ENCODE measurements at regions not wholly inside any gene's neighbourhood (a gene's known extent, or its start where the extent isn't known, plus 50 kb on each side); places are given as distances from the start of the nearest gene placed in this dataset.

- no peak overlapping the region for H2AFZ ChIP-seq (ENCODE audit: low read depth, low read length)
- H3K27me3 ChIP-seq (ENCODE audit: control insufficient read depth in 2 of 2, insufficient read depth in 2 of 2, low read length in 2 of 2) = no peaks in the 10 kb centered on the region
- ChIA-PET CTCF (ENCODE audit: low intra/inter-chr PET ratio) (no interaction called here), POLR2A (no interaction called here)
- no peak overlapping the region for H3K4me2 ChIP-seq (ENCODE audit: insufficient read depth, low read length)
- WGBS (ENCODE audit: insufficient coverage, low coverage, missing lambda C conversion rate) = under 1% methylated on average over 9 of the region's 9 CpGs
- FAIRE-seq (no peak), ATAC-seq (no peak), DNase-seq (ENCODE audit: extremely low read depth in 1 of 4, low spot score in 3 of 4) (no peak)
- no peaks in the 10 kb centered on the region for H3K9me1 ChIP-seq (ENCODE audit: control insufficient read depth, insufficient read depth, low read length)
- intact Hi-C loops (cut with micrococcal nuclease) = no loop called here
- in situ Hi-C loops (cut with MboI) = no loop called here
- H3K79me2 ChIP-seq (ENCODE audit: control insufficient read depth, insufficient read depth, low read length) = no peaks in the 10 kb centered on the region
- no peak overlapping the region for H3K4me3 ChIP-seq
- no peaks in the 10 kb centered on the region for H3K4me1 ChIP-seq (replicated peaks in 1 of 2; ENCODE audit: control insufficient read depth in 2 of 2, insufficient read depth in 2 of 2, low read length in 2 of 2)
- H3K9ac ChIP-seq (ENCODE audit: insufficient read depth in 1 of 2, low read depth in 2 of 2, low read length in 2 of 2) = no peak overlapping the region
- H3K27ac ChIP-seq (ENCODE audit: extremely low read depth, low read depth, low read length) = no peak overlapping the region
- H3K9me3 ChIP-seq (replicated peaks; ENCODE audit: control insufficient read depth, insufficient read depth, low read depth, low read length) = no peaks in the 10 kb centered on the region
- H4K20me1 ChIP-seq (replicated peaks; ENCODE audit: control insufficient read depth, insufficient read depth, low read length) = no peaks in the 10 kb centered on the region
- H3K36me3 ChIP-seq (ENCODE audit: control insufficient read depth, insufficient read depth, low read length) = no peaks in the 10 kb centered on the region
- BruUV-seq (replicated peaks) = no TSS peak
- TF ChIP-seq ZNF518B (CRISPR knock-in tag; IDR thresholded peaks at IDR 0.05) (no peak), PBX2 (CRISPR knock-in tag; IDR thresholded peaks at IDR 0.05; ENCODE audit: low read depth) (no peak), PBX2 (tag; conservative IDR thresholded peaks at IDR 0.05; ENCODE audit: low read depth) (no peak), RFX1 (IDR thresholded peaks at IDR 0.05) (no peak), ZNF24 (IDR thresholded peaks at IDR 0.05) (no peak), ZNF609 (CRISPR knock-in tag; IDR thresholded peaks at IDR 0.05; ENCODE audit: borderline replicate concordance) (no peak), DDX20 (tag; IDR thresholded peaks at IDR 0.05; ENCODE audit: low read depth) (no peak), TEAD1 (CRISPR knock-in tag; IDR thresholded peaks at IDR 0.05) (no peak), ZNF79 (CRISPR knock-in tag; IDR thresholded peaks at IDR 0.05; ENCODE audit: low read depth) (no peak)
Measured at GRCh38 chr11:15471895-15472799, 357.4 kb downstream of the INSC start.
